IgD-negative memory B cell (primary cell): ENCODE measurements at regions not wholly inside any gene's neighbourhood (a gene's known extent, or its start where the extent isn't known, plus 50 kb on each side); places are given as distances from the start of the nearest gene placed in this dataset.
A peak's percentile ranks its signal among the peaks of the same experiment; 100 is the strongest.

Experiments
- H3K27ac Mint-ChIP-seq, 3 donors: one replicate each; pipeline ENCODE4 v1.8.0; 2020 to 2022; ENCODE audit warnings: mild to moderate bottlenecking in 3 of 3, mixed read lengths in 3 of 3, moderate library complexity in 1 of 3
- H3K27me3 Mint-ChIP-seq: one replicate; pipeline ENCODE4 v1.8.0; 2021; ENCODE audit warnings: mixed read lengths
- H3K36me3 Mint-ChIP-seq: one replicate; pipeline ENCODE4 v1.8.0; 2020; ENCODE audit warnings: mild to moderate bottlenecking, mixed read lengths
- H3K4me1 Mint-ChIP-seq, 3 donors: one replicate each; pipeline ENCODE4 v1.8.0; 2020 to 2022; ENCODE audit warnings: mixed read lengths in 3 of 3, mild to moderate bottlenecking in 1 of 3
- H3K4me3 Mint-ChIP-seq, 4 donors: one replicate each; pipeline ENCODE4 v1.8.0; 2020 to 2022; ENCODE audit warnings: mild to moderate bottlenecking in 4 of 4, mixed read lengths in 4 of 4, moderate library complexity in 3 of 4
- H3K9me3 Mint-ChIP-seq, 3 donors: one replicate each; pipeline ENCODE4 v1.8.0; 2020 to 2021; ENCODE audit warnings: mixed read lengths in 3 of 3, mild to moderate bottlenecking in 1 of 3

DNA sequence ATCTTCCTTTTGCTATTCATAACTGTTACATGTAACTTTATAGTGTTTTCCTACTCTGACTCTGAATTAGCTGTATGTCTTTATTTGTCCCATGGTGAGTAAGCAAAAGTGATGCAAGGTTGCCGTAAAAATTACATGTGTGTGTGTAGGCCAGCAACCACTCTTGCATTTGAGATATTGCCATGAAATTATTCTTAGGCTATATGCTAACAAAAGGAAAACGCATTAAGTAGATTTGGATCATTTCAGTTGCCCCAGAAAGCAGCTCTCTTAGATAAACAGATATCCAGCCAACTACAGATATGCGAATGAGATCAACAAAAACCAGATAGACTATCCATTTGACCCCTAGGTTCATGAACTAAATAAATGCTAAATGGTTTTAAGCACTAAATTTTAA, 73.6 kb downstream of the CYLC2 start:
- no peaks in the 10 kb centered on the region for H3K4me1 Mint-ChIP-seq
- H3K27me3 Mint-ChIP-seq, result no peaks in the 10 kb centered on the region
- peaks cover 0 to 5% (median 0%) of the 10 kb centered on the region in 3 donors for H3K9me3 Mint-ChIP-seq
- no peaks in the 10 kb centered on the region for H3K36me3 Mint-ChIP-seq
- no peak overlapping the region for H3K4me3 Mint-ChIP-seq
- H3K27ac Mint-ChIP-seq, result no peak overlapping the region

GRCh38 chr9:103078581-103078980, 83.4 kb downstream of the CYLC2 start:
- no peaks in the 10 kb centered on the region for H3K27me3 Mint-ChIP-seq
- peaks cover 0 to 7% (median 2%) of the 10 kb centered on the region in 3 donors for H3K9me3 Mint-ChIP-seq
- no peak overlapping the region for H3K4me3 Mint-ChIP-seq
- no peaks in the 10 kb centered on the region for H3K36me3 Mint-ChIP-seq
- H3K4me1 Mint-ChIP-seq, result no peaks in the 10 kb centered on the region
- H3K27ac Mint-ChIP-seq, result no peak overlapping the region

- H3K36me3 Mint-ChIP-seq, result no peaks in the 10 kb centered on the region
- H3K27me3 Mint-ChIP-seq, result no peaks in the 10 kb centered on the region
- H3K4me1 Mint-ChIP-seq, result no peaks in the 10 kb centered on the region
- no peak overlapping the region for H3K4me3 Mint-ChIP-seq
- H3K27ac Mint-ChIP-seq, result no peak overlapping the region
- H3K9me3 Mint-ChIP-seq, result peaks cover 0 to 3% (median 1%) of the 10 kb centered on the region in 3 donors
Measured at GRCh38 chr9:103082494-103082893, 87.4 kb downstream of the CYLC2 start.

DNA sequence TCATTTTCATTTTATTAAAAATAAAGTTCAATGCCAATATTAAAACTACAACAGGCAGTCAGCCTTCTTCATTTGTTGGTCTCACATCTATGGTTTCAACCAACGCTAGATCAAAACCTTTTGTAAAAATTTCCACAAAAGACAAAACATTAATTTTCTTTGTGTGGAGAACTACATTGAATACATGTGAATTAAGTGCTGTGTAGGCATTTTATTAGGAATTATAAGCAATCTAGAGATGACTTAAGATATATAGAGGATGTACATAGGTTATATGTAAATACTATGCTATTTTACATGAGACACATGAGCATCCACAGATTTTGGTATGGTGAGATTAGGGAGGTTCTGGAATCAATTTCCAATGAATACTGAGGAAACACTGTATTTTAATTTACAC, 94.2 kb downstream of the CYLC2 start:
- H3K27me3 Mint-ChIP-seq, result no peaks in the 10 kb centered on the region
- no peaks in the 10 kb centered on the region for H3K36me3 Mint-ChIP-seq
- peaks cover 0 to 1% (median 0%) of the 10 kb centered on the region in 3 donors for H3K9me3 Mint-ChIP-seq
- H3K4me3 Mint-ChIP-seq, result no peak overlapping the region
- H3K4me1 Mint-ChIP-seq, result no peaks in the 10 kb centered on the region
- H3K27ac Mint-ChIP-seq, result no peak overlapping the region

DNA sequence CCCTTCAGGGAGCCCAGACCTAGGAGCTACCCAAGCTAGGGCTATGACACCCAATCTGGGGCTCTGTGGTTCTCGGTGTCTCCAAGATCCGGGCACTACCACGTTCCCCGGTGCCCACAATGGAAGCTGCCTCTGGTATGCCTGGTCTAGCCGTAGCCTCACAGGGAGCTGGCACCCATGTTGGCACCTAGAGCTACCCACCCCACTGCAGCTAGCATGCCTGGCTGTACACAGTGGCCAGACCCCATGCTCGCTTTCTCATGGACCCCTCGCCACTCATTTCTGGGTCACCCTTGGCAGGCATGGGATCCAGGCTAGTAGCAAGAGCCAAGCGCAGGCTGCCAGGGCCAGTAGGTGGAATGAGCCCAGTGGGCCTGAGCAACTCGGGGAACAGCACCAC, 109.0 kb downstream of the CYLC2 start:
- Mint-ChIP-seq H3K4me1 (no peaks in the 10 kb centered on the region), H3K27me3 (no peaks in the 10 kb centered on the region), H3K4me3 (no peak overlapping the region), H3K9me3 (peaks cover 0 to 9% (median under 1%) of the 10 kb centered on the region in 3 donors), H3K36me3 (no peaks in the 10 kb centered on the region), H3K27ac (no peak overlapping the region)

DNA sequence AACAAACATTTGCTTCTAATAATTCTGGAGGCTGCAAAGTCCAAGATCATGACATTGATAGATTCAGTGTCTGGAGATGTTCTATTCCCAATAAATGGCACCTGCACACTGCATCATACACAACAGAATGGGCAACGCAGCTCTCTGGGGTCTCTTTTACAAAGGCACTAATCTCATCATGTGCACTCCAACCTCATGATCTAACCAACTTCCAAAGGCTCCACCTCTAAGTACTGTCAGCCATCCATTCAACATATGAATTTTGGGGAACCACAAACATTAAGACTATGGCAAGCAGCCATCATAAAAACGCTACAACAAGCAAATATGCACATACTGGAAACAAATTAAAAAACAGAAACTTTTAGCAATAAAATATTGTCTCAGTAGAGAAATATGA, 121.1 kb downstream of the CYLC2 start:
- Mint-ChIP-seq H3K27ac (no peak overlapping the region), H3K36me3 (peaks cover 2% of the 10 kb centered on the region), H3K4me1 (no peaks in the 10 kb centered on the region), H3K27me3 (no peaks in the 10 kb centered on the region), H3K9me3 (peaks cover 0 to 3% (median 2%) of the 10 kb centered on the region in 3 donors), H3K4me3 (no peak overlapping the region)

DNA sequence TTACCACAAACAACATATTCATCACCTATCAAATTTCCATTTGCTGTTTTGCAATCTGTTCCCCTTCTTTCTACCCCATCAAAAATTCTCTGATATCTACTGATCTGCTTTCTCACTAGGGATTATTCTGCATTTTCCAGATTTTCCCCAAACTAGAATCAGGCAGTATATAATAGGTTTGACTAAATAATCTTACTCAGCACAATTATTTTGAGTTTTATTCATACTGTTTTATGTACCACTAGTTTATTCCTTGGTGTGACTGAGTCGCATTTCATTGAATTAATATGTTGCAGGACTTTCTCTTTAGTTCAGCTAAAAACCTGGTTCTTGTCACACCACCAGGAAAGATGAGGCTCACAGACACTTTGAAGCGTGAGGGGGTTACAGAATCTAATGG, 131.4 kb downstream of the CYLC2 start:
- Mint-ChIP-seq H3K27me3 (no peaks in the 10 kb centered on the region), H3K9me3 (peaks cover 0 to 16% (median 6%) of the 10 kb centered on the region in 3 donors), H3K4me3 (no peak overlapping the region), H3K4me1 (no peaks in the 10 kb centered on the region), H3K27ac (no peak overlapping the region), H3K36me3 (no peaks in the 10 kb centered on the region)

DNA sequence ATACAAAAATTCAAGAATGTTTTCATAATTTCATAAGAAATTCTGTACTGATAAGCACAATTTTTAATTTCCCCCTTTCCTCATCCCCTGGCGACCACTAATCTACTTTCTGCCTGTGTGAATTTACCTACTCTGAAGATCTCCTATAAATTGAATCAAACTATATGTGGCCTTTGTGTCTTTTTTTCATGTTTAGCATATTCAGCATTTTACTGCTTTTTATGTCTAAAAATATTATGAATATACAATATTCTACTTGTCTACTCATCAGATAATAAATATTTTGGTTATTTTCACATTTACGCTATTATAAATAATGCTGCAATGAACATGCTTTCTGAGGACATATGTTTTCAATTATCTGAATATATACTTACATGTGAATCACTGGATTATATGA, 144.8 kb downstream of the CYLC2 start:
- Mint-ChIP-seq H3K4me3 (no peak overlapping the region), H3K27ac (no peak overlapping the region), H3K36me3 (no peaks in the 10 kb centered on the region), H3K9me3 (no peaks in the 10 kb centered on the region), H3K4me1 (no peaks in the 10 kb centered on the region), H3K27me3 (no peaks in the 10 kb centered on the region)

DNA sequence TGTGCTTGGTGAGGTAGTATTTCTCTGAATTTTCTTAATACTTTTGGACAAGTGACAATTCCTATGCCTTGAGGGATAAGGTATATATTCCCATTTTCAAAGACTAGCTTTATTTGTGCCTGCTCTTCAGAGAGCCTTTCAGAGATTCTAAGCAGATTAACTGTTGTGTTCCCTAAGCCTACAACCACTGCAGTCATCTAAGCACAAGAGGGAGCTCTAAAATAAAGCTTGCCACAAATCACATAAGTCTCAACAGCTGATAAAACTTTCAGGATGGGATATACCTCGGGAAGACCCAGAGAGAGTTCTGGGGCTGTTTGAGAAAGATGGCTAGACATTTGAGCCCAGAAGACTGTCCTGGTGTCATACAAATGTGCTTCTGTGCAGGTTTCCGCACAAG, 157.3 kb downstream of the CYLC2 start:
- no peaks in the 10 kb centered on the region for H3K36me3 Mint-ChIP-seq
- H3K27me3 Mint-ChIP-seq, result no peaks in the 10 kb centered on the region
- H3K4me1 Mint-ChIP-seq, result no peaks in the 10 kb centered on the region
- H3K9me3 Mint-ChIP-seq, result peaks cover 3 to 22% (median 4%) of the 10 kb centered on the region in 3 donors
- H3K4me3 Mint-ChIP-seq, result no peak overlapping the region
- H3K27ac Mint-ChIP-seq, result no peak overlapping the region

GRCh38 chr9:103167530-103167929, 172.4 kb downstream of the CYLC2 start:
- Mint-ChIP-seq H3K27me3 (no peaks in the 10 kb centered on the region), H3K4me3 (no peak overlapping the region), H3K27ac (no peak overlapping the region), H3K9me3 (peaks cover 0 to 33% (median 7%) of the 10 kb centered on the region in 3 donors), H3K4me1 (no peaks in the 10 kb centered on the region), H3K36me3 (peaks cover 1% of the 10 kb centered on the region)

GRCh38 chr9:103168254-103168653, 173.1 kb downstream of the CYLC2 start:
- H3K4me3 Mint-ChIP-seq, result no peak overlapping the region
- peaks cover 0 to 33% (median 7%) of the 10 kb centered on the region in 3 donors for H3K9me3 Mint-ChIP-seq
- H3K27me3 Mint-ChIP-seq, result no peaks in the 10 kb centered on the region
- H3K4me1 Mint-ChIP-seq, result no peaks in the 10 kb centered on the region
- peaks cover 1% of the 10 kb centered on the region for H3K36me3 Mint-ChIP-seq
- H3K27ac Mint-ChIP-seq, result no peak overlapping the region

DNA sequence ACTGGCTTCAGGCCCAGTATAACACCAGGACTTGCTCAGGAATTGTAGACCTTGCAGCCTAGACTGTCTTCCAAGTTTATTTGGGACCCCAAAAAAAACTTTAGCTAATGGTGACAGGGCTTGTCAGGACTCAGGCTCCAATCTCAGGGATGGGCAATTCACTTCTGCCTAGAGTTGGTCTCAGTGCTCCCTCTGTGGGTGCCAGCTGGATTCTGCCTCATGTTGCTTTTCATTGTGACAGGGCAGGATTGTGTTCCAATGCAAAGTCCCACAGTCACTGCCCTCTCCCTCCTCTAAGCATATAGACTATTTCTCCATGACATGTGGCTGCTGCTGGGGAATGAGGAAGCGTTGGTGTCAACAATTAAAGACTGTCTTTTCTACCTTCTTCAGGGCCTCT, 174.7 kb downstream of the CYLC2 start:
- Mint-ChIP-seq H3K4me3 (no peak overlapping the region), H3K4me1 (no peaks in the 10 kb centered on the region), H3K9me3 (peaks cover 0 to 29% (median 7%) of the 10 kb centered on the region in 3 donors), H3K27me3 (no peaks in the 10 kb centered on the region), H3K27ac (no peak overlapping the region), H3K36me3 (peaks cover 1% of the 10 kb centered on the region)

GRCh38 chr9:103183701-103184171, 188.6 kb downstream of the CYLC2 start:
- H3K4me1 Mint-ChIP-seq, result no peaks in the 10 kb centered on the region
- H3K36me3 Mint-ChIP-seq, result no peaks in the 10 kb centered on the region
- H3K9me3 Mint-ChIP-seq, result peaks cover 0 to 4% (median 3%) of the 10 kb centered on the region in 3 donors
- peak overlapping the region in 1 of 4 donors; percentile 27 for H3K4me3 Mint-ChIP-seq
- H3K27me3 Mint-ChIP-seq, result no peaks in the 10 kb centered on the region
- H3K27ac Mint-ChIP-seq, result no peak overlapping the region

GRCh38 chr9:103186959-103187358, 191.8 kb downstream of the CYLC2 start:
- H3K27ac Mint-ChIP-seq, result no peak overlapping the region
- no peak overlapping the region for H3K4me3 Mint-ChIP-seq
- no peaks in the 10 kb centered on the region for H3K36me3 Mint-ChIP-seq

GRCh38 chr9:103188781-103189350, 193.7 kb downstream of the CYLC2 start:
- no peaks in the 10 kb centered on the region for H3K36me3 Mint-ChIP-seq
- no peaks in the 10 kb centered on the region for H3K27me3 Mint-ChIP-seq
- no peaks in the 10 kb centered on the region for H3K4me1 Mint-ChIP-seq
- peaks cover 0 to 4% (median 3%) of the 10 kb centered on the region in 3 donors for H3K9me3 Mint-ChIP-seq
- no peak overlapping the region for H3K4me3 Mint-ChIP-seq
- no peak overlapping the region for H3K27ac Mint-ChIP-seq

More at GRCh38 chr9:103186959-103187358, 191.8 kb downstream of the CYLC2 start:
- Mint-ChIP-seq H3K9me3 (peaks cover 0 to 4% (median 3%) of the 10 kb centered on the region in 3 donors), H3K27me3 (no peaks in the 10 kb centered on the region), H3K4me1 (no peaks in the 10 kb centered on the region)

GRCh38 chr9:103193992-103194391, 198.9 kb downstream of the CYLC2 start:
- Mint-ChIP-seq H3K4me1 (no peaks in the 10 kb centered on the region), H3K27ac (no peak overlapping the region), H3K27me3 (no peaks in the 10 kb centered on the region), H3K36me3 (no peaks in the 10 kb centered on the region), H3K9me3 (no peaks in the 10 kb centered on the region), H3K4me3 (no peak overlapping the region)
